LNCAP (cell line): ENCODE measurements at regions not wholly inside any gene's neighbourhood (a gene's known extent, or its start where the extent isn't known, plus 50 kb on each side); places are given as distances from the start of the nearest gene placed in this dataset.

Experiments used
- TF ChIP-seq, protein P1 (sequence below): fragments of 450-650 bp; IDR thresholded peaks from 2 replicates; pipeline ENCODE4 v1.5.1; 2017; ENCODE audit warnings: mild to moderate bottlenecking

DNA sequence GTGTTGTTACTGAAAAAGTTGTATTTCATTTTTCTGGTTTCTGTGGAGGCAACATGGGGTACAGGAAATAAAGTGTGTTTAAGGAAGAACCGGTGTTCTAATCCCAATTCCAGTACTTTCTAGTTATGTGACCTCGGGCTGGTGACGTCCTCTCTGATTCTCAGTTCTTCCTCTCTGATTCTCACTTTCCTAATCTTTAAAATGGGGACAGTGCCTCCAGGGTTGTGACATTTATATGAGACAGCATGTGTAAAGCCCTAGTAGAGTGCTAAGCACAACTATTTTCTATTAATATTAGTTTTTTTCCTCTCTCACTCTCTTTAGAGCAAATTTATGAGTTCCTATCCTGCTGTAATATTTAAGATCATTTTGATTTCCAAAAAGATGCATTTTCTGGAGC lies 50.9 kb upstream of the PTPDC1 start:
- TF ChIP-seq, protein P1, sequence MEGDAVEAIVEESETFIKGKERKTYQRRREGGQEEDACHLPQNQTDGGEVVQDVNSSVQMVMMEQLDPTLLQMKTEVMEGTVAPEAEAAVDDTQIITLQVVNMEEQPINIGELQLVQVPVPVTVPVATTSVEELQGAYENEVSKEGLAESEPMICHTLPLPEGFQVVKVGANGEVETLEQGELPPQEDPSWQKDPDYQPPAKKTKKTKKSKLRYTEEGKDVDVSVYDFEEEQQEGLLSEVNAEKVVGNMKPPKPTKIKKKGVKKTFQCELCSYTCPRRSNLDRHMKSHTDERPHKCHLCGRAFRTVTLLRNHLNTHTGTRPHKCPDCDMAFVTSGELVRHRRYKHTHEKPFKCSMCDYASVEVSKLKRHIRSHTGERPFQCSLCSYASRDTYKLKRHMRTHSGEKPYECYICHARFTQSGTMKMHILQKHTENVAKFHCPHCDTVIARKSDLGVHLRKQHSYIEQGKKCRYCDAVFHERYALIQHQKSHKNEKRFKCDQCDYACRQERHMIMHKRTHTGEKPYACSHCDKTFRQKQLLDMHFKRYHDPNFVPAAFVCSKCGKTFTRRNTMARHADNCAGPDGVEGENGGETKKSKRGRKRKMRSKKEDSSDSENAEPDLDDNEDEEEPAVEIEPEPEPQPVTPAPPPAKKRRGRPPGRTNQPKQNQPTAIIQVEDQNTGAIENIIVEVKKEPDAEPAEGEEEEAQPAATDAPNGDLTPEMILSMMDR: no peak

DNA sequence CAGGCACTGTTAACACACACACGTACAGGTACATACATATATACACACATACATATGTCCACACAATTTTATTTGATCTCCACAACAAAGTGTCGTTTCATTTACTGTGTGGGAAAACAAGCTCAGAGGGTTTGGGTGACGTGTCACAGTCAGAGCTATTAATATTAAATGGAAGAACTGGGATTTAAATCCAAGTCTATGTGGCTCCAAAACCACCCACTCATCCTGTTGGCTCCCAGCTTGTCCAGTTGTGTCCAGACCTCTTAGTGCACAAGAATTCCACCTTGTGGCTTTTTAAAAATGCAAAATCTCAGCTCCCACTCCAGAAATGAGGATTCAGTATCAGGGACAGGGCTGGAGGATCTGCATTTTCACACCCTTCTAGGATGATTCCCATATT lies 52.3 kb upstream of the PTPDC1 start:
- TF ChIP-seq, protein P1: no peak

DNA sequence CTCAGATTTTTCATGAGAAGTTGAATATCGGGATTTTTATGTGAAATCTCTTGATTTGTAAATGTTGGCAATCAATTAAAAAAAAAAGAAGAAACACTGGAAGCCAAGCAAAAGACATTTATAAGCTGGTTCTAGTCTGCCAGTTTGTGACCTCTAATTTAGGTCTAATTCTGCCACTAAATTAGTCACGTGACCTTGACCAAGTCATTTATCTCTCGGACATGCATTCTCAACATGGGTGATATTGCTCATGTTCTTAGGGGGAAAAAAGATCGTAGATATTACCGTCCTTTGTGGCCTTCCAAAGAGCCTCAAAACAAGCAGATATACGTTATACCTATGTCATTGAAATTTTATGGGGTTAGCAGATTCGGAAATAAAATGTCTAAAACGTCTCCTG lies 52.9 kb upstream of the PTPDC1 start:
- TF ChIP-seq, protein P1: no peak

DNA sequence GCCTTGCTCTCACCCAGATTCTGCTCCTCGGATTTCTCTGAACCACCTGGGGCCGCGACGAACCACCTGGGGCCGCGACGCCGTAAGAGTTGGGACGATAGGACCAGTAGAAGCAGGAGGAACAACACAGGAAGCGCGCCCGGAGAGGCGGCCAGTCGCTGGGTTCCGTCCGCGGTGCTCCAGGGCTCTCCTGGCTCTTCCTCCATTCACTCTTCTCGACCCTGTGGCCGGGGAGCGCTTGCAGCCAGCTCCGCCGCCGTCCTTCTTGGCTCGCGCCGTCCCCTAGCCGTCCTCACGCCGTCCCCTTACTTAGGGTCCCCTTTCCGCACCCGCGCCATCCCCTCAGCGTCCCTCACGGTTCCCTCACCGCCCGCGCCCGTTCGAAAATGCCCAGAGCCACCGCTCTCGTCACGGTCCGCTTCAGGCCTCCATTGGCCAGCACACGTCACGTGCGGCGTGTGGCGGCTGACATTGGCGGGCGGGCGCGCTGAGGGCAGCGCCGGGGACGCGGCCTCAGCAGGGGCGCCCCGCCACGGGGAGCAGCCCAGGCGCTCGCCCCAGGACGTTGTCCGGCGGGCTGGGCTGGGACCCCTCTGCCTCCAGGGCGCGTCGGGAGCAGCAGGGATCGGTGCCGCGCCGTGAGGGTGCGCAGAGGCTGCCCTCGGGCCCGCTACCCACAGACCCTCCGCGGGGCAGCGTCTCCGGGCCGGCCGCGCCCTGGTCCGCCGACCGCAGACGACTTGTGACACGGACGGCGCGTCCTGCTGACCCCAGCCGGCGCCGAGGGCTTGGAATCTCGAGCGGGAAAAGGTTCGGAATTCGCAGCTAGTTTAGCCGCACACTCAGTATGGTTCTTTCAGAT lies 53.7 kb upstream of the PTPDC1 start:
- TF ChIP-seq, protein P1: no peak

DNA sequence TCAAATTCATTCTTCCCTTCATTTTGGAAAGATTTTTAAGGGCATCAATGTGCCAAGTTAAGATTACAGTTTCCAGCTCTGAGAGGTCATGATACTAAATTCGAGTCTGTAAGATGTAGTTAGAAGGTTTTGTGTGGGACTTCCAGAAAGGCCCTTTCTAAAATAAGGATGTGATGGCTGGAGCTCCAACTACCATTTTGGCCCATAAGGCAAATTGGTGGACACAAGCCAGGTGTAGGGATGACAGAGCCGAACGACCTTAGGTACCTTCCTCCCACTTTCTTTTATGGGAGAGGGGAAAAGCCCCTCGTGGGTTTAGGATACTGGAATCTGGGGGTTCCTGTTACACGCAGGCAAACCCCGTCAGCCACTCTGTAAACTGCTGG lies 54.3 kb upstream of the PTPDC1 start:
- TF ChIP-seq, protein P1: no peak

DNA sequence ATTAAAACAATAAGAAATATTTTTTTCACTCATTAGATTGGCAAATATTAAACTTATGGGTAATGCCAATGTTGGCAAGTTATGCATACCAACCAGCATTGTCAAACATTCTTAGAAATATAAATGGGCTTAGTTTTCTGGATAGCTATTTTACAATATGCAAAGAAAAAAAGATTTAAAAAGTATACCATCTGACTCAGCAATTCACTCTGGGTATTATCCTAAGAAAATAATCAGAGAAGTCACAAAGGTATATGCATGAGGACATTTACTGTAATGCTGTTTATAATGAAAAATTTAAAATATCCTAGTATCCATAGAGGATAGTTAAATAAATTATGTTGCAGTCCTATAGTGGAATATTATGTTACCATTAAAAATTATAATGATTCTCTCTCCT lies 57.4 kb upstream of the PTPDC1 start:
- TF ChIP-seq, protein P1: no peak

DNA sequence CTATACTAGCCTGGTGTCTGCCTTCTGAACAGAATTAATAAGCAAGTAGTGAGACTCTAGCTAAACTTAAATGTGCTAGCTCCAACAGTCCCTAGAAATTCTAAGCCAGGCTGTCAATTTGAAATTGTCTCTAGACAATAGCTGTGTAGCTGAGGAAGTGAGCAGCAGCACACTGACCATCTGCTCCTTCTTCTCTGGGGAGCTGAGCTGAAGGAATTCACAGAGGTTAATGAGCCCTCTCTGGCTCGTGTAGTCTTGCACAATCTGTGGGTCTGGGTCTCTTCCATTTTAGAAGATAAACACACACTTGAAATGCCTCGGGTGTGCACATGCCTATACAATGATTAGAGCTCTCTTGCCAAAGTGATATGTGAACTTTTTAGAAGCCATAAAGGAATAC lies 63.5 kb upstream of the BARX1 start:
- TF ChIP-seq, protein P1: no peak
